A549 (cell line): ENCODE measurements at regions not wholly inside any gene's neighbourhood (a gene's known extent, or its start where the extent isn't known, plus 50 kb on each side); places are given as distances from the start of the nearest gene placed in this dataset.

Experiments
- CTCF ChIP-seq: fragments of >200 bp; sonication (Bioruptor Twin); formaldehyde crosslinking; IDR thresholded peaks from 3 replicates; pipeline ENCODE4 v1.5.1; 2016
- ELK1 ChIP-seq: fragments of 150-350 bp; IDR thresholded peaks from 2 replicates; pipeline ENCODE4 v1.6.1; 2014; ENCODE audit warnings: low read depth, mild to moderate bottlenecking, low read length
- EP300 ChIP-seq, 2 experiments: fragments of >200 bp; sonication (Bioruptor Twin); formaldehyde crosslinking; IDR thresholded peaks; 2 replicates in 1 of 2; 3 replicates in 1 of 2; pipeline ENCODE4 v1.6.1; 2016 to 2017
- ESRRA ChIP-seq: fragments of 150-350 bp; IDR thresholded peaks from 2 replicates; pipeline ENCODE4 v1.6.1; 2014; ENCODE audit warnings: mild to moderate bottlenecking, low read length, borderline replicate concordance
- HOXA7 ChIP-seq: fragments of 250-450 bp; sonication (Bioruptor Pico); IDR thresholded peaks from 2 replicates; pipeline ENCODE4 v1.5.0; 2020; ENCODE audit warnings: mild to moderate bottlenecking, moderate library complexity
- JUN ChIP-seq, 2 experiments: fragments of >200 bp; sonication (Bioruptor Twin); formaldehyde crosslinking; IDR thresholded peaks; 2 replicates in 1 of 2; 3 replicates in 1 of 2; pipeline ENCODE4 v1.6.1; 2016 to 2017
- PBX3 ChIP-seq: IDR thresholded peaks from 2 replicates; pipeline ENCODE4 v1.6.1; 2012
- POLR2A ChIP-seq: IDR thresholded peaks from 2 replicates; pipeline ENCODE4 v1.6.1; 2012; ENCODE audit warnings: mild to moderate bottlenecking, low read length
- REST ChIP-seq: fragments of 200-600 bp; sonication (generic); IDR thresholded peaks from 2 replicates; pipeline ENCODE4 v1.6.1; 2016; ENCODE audit warnings: antibody characterized with exemption, mild to moderate bottlenecking, moderate library complexity
- SMC3 ChIP-seq: fragments of >200 bp; sonication (Bioruptor Twin); formaldehyde crosslinking; IDR thresholded peaks from 3 replicates; pipeline ENCODE4 v1.6.1; 2018; ENCODE audit warnings: inconsistent platforms
- ZSCAN20 ChIP-seq: fragments of 250-450 bp; sonication (Bioruptor Pico); IDR thresholded peaks from 2 replicates; pipeline ENCODE4 v1.8.0; 2022; ENCODE audit warnings: mild to moderate bottlenecking, moderate library complexity

GRCh38 chr5:13470263-13470662 lies 474.2 kb downstream of the DNAH5 start:
- TF ChIP-seq CTCF (no peak), EP300 (IDR thresholded peaks at IDR 0.05) (no peak), POLR2A (no peak), HOXA7 (CRISPR knock-in tag) (no peak), JUN (IDR thresholded peaks at IDR 0.05) (no peak), ESRRA (no peak), ZSCAN20 (CRISPR knock-in tag) (no peak), PBX3 (no peak), SMC3 (no peak), REST (no peak), ELK1 (no peak)
